ENCODE measurements at regions not wholly inside any gene's neighbourhood (a gene's known extent, or its start where the extent isn't known, plus 50 kb on each side); places are given as distances from the start of the nearest gene placed in this dataset.

DNA sequence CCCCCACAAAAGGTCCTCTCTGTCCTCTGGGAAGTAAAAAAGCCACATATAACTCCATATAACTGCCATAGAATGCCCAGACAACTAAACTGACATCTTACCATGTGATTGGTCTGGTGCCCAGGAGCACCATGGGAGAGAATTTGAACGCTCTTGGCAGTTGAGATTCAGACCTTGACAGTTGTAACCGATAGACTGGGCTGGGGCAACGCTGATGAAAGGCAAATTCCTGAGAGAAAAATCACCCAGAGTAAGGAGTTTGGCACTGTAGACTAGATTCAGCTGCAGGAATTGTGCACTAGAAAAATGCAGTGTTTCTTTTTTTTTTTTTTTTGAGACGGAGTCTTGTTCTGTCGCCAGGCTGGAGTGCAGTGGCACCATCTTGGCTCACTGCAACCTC lies 240.5 kb downstream of the SOX2 start:
- H3K27ac Mint-ChIP-seq (ENCODE audit: unreplicated experiment), result no peak overlapping the region
- TF ChIP-seq, protein P1, sequence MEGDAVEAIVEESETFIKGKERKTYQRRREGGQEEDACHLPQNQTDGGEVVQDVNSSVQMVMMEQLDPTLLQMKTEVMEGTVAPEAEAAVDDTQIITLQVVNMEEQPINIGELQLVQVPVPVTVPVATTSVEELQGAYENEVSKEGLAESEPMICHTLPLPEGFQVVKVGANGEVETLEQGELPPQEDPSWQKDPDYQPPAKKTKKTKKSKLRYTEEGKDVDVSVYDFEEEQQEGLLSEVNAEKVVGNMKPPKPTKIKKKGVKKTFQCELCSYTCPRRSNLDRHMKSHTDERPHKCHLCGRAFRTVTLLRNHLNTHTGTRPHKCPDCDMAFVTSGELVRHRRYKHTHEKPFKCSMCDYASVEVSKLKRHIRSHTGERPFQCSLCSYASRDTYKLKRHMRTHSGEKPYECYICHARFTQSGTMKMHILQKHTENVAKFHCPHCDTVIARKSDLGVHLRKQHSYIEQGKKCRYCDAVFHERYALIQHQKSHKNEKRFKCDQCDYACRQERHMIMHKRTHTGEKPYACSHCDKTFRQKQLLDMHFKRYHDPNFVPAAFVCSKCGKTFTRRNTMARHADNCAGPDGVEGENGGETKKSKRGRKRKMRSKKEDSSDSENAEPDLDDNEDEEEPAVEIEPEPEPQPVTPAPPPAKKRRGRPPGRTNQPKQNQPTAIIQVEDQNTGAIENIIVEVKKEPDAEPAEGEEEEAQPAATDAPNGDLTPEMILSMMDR (IDR thresholded peaks at IDR 0.05; ENCODE audit: insufficient read depth, low read depth, low read length), result no peak
- no peak for TF ChIP-seq EZH2 (IDR thresholded peaks at IDR 0.05; ENCODE audit: insufficient read depth, low read length)
- H3K36me3 Mint-ChIP-seq (ENCODE audit: low read depth, unreplicated experiment), result no peaks in the 10 kb centered on the region

DNA sequence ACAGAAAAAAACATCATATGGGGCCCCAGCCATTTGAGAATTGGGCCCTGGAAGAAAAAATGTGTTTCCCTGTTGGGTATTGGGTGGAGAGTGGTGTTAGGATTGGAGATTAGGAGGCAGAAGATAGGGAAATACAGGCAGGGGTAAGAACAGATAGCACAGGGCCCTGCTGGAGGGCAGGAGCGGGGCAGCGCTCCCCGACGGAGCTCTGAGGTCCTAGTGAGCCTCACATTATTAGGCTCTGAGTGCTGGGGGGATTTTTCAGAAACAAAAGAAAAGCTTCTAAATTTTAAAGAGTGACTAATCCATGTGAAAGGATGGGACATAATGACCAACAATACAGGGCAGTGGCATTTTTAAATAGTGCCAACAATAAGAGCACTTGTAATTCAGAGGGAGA lies 241.2 kb downstream of the SOX2 start:
- Histone ChIP-seq H3K36me3 (ENCODE audit: insufficient read depth, low read length) (no peaks in the 10 kb centered on the region), H2AFZ (ENCODE audit: low read depth, low read length) (no peak overlapping the region), H3K79me2 (ENCODE audit: insufficient read depth, low read length) (no peaks in the 10 kb centered on the region), H3K4me3 (ENCODE audit: insufficient read depth, low read depth, low read length) (no peak overlapping the region), H3K9ac (ENCODE audit: low read length) (no peak overlapping the region), H3K4me2 (ENCODE audit: low read length) (no peak overlapping the region), H3K27ac (ENCODE audit: low read depth, low read length) (no peak overlapping the region), H3K27me3 (ENCODE audit: insufficient read depth, low read length) (no peaks in the 10 kb centered on the region), H3K9me3 (ENCODE audit: insufficient read depth, low read depth, low read length) (no peaks in the 10 kb centered on the region), H4K20me1 (ENCODE audit: insufficient read depth, low read length) (no peaks in the 10 kb centered on the region), H3K4me1 (ENCODE audit: insufficient read depth, low read length) (no peaks in the 10 kb centered on the region)
- Mint-ChIP-seq H3K27me3 (ENCODE audit: low read depth, unreplicated experiment) (no peaks in the 10 kb centered on the region), H3K36me3 (ENCODE audit: low read depth, unreplicated experiment) (no peaks in the 10 kb centered on the region), H3K4me1 (ENCODE audit: low read depth, unreplicated experiment) (no peaks in the 10 kb centered on the region), H3K4me3 (ENCODE audit: unreplicated experiment) (no peak overlapping the region), H3K27ac (ENCODE audit: unreplicated experiment) (no peak overlapping the region), H3K9me3 (ENCODE audit: unreplicated experiment) (no peaks in the 10 kb centered on the region)
- DNase-seq (ENCODE audit: low read depth) (no peak), FAIRE-seq (no peak)
- TF ChIP-seq, protein P1 (IDR thresholded peaks at IDR 0.05; ENCODE audit: insufficient read depth, low read depth, low read length), result no peak
- TF ChIP-seq EZH2 (IDR thresholded peaks at IDR 0.05; ENCODE audit: insufficient read depth, low read length), result no peak

More for the DNA sequence above, 240.5 kb downstream of the SOX2 start:
- Histone ChIP-seq H2AFZ (ENCODE audit: low read depth, low read length) (no peak overlapping the region), H3K4me3 (ENCODE audit: insufficient read depth, low read depth, low read length) (no peak overlapping the region), H3K27ac (ENCODE audit: low read depth, low read length) (no peak overlapping the region), H3K36me3 (ENCODE audit: insufficient read depth, low read length) (no peaks in the 10 kb centered on the region), H3K79me2 (ENCODE audit: insufficient read depth, low read length) (no peaks in the 10 kb centered on the region), H3K4me2 (ENCODE audit: low read length) (no peak overlapping the region), H4K20me1 (ENCODE audit: insufficient read depth, low read length) (no peaks in the 10 kb centered on the region), H3K9me3 (ENCODE audit: insufficient read depth, low read depth, low read length) (no peaks in the 10 kb centered on the region), H3K27me3 (ENCODE audit: insufficient read depth, low read length) (no peaks in the 10 kb centered on the region), H3K9ac (ENCODE audit: low read length) (no peak overlapping the region), H3K4me1 (ENCODE audit: insufficient read depth, low read length) (no peaks in the 10 kb centered on the region)
- FAIRE-seq (no peak), DNase-seq (ENCODE audit: low read depth) (peak; percentile 74)
- no peaks in the 10 kb centered on the region for H3K4me1 Mint-ChIP-seq (ENCODE audit: low read depth, unreplicated experiment)
- H3K27me3 Mint-ChIP-seq (ENCODE audit: low read depth, unreplicated experiment), result no peaks in the 10 kb centered on the region
- H3K4me3 Mint-ChIP-seq (ENCODE audit: unreplicated experiment), result no peak overlapping the region
- no peaks in the 10 kb centered on the region for H3K9me3 Mint-ChIP-seq (ENCODE audit: unreplicated experiment)

DNA sequence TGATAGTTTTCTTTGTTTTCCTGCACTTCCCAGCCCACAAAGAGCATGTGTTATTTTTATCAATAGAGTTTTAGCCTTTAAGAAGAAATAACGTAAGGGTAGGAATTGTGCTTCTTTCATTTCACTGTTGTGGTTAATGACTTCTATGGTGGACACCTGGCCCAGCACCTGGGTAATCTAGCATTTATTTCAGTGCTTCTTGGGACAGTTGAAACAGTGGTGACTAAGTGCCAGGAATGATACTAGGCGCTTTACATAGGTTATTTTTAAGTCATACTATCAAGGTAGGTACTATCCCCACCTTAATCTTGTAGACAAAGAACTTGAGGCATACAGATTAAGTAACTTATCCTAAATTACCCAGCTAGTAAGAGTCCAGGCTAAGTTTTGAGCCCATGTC lies 243.8 kb downstream of the SOX2 start:
- no peak overlapping the region for H3K4me3 Mint-ChIP-seq (ENCODE audit: unreplicated experiment)
- no peak for DNase-seq (ENCODE audit: low read depth)
- H3K4me1 Mint-ChIP-seq (ENCODE audit: low read depth, unreplicated experiment), result no peaks in the 10 kb centered on the region
- no peaks in the 10 kb centered on the region for H3K27me3 Mint-ChIP-seq (ENCODE audit: low read depth, unreplicated experiment)
- H3K9me3 Mint-ChIP-seq (ENCODE audit: unreplicated experiment), result no peaks in the 10 kb centered on the region
- no peak for TF ChIP-seq EZH2 (IDR thresholded peaks at IDR 0.05; ENCODE audit: insufficient read depth, low read length)
- TF ChIP-seq, protein P1 (IDR thresholded peaks at IDR 0.05; ENCODE audit: insufficient read depth, low read depth, low read length), result no peak
- no peak overlapping the region for H3K4me3 ChIP-seq (ENCODE audit: insufficient read depth, low read depth, low read length)
- no peaks in the 10 kb centered on the region for H4K20me1 ChIP-seq (ENCODE audit: insufficient read depth, low read length)
- no peak overlapping the region for H3K27ac Mint-ChIP-seq (ENCODE audit: unreplicated experiment)
- H3K4me2 ChIP-seq (ENCODE audit: low read length), result no peak overlapping the region
- H3K27me3 ChIP-seq (ENCODE audit: insufficient read depth, low read length), result no peaks in the 10 kb centered on the region
- H3K27ac ChIP-seq (ENCODE audit: low read depth, low read length), result no peak overlapping the region
- H3K36me3 ChIP-seq (ENCODE audit: insufficient read depth, low read length), result no peaks in the 10 kb centered on the region
- no peaks in the 10 kb centered on the region for H3K79me2 ChIP-seq (ENCODE audit: insufficient read depth, low read length)
- no peaks in the 10 kb centered on the region for H3K9me3 ChIP-seq (ENCODE audit: insufficient read depth, low read depth, low read length)
- no peak overlapping the region for H3K9ac ChIP-seq (ENCODE audit: low read length)
- no peak for FAIRE-seq
- H2AFZ ChIP-seq (ENCODE audit: low read depth, low read length), result no peak overlapping the region
- no peaks in the 10 kb centered on the region for H3K36me3 Mint-ChIP-seq (ENCODE audit: low read depth, unreplicated experiment)
- no peaks in the 10 kb centered on the region for H3K4me1 ChIP-seq (ENCODE audit: insufficient read depth, low read length)

Data from astrocyte (in vitro differentiated cells and primary cell).